Chondrocyte (in vitro differentiated cells): ENCODE measurements at regions not wholly inside any gene's neighbourhood (a gene's known extent, or its start where the extent isn't known, plus 50 kb on each side); places are given as distances from the start of the nearest gene placed in this dataset.

Experiments used
- DNase-seq: peaks from one replicate; pipeline ENCODE4 v3.0.0; 2021; ENCODE audit warnings: mixed read lengths, low spot score
- H3K27ac Mint-ChIP-seq: one replicate; pipeline ENCODE4 v1.8.0; 2021; ENCODE audit warnings: mild to moderate bottlenecking, moderate library complexity, mixed read lengths; ENCODE audit not compliant: unreplicated experiment
- H3K27me3 Mint-ChIP-seq: 2 replicates; pipeline ENCODE4 v1.8.0; 2021; ENCODE audit warnings: low read depth, mixed read lengths
- H3K36me3 Mint-ChIP-seq: 2 replicates; pipeline ENCODE4 v1.8.0; 2021; ENCODE audit warnings: low read depth, mixed read lengths
- H3K4me1 Mint-ChIP-seq: 2 replicates; pipeline ENCODE4 v1.8.0; 2021; ENCODE audit warnings: low read depth, mild to moderate bottlenecking, mixed read lengths
- H3K4me3 Mint-ChIP-seq: one replicate; pipeline ENCODE4 v1.8.0; 2021; ENCODE audit warnings: mild to moderate bottlenecking, moderate library complexity, mixed read lengths; ENCODE audit not compliant: unreplicated experiment
- H3K9me3 Mint-ChIP-seq: 2 replicates; pipeline ENCODE4 v1.8.0; 2021; ENCODE audit warnings: low read depth, mixed read lengths
- CTCF ChIP-seq: fragments of 200-600 bp; sonication (generic); IDR thresholded peaks from 2 replicates; pipeline ENCODE4 v1.5.0; 2021; ENCODE audit warnings: antibody characterized with exemption, mild to moderate bottlenecking, moderate library complexity

- Mint-ChIP-seq H3K27me3 (no peaks in the 10 kb centered on the region), H3K36me3 (no peaks in the 10 kb centered on the region), H3K4me1 (peaks cover 26% of the 10 kb centered on the region), H3K27ac (no peak overlapping the region), H3K4me3 (no peak overlapping the region), H3K9me3 (peaks cover 10% of the 10 kb centered on the region)
- no peak for DNase-seq
- no peak for TF ChIP-seq CTCF
Observed at GRCh38 chr18:41077076-41077475, 878.0 kb upstream of the PIK3C3 start.

GRCh38 chr18:41075212-41075611 is 879.8 kb upstream of the PIK3C3 start:
- no peaks in the 10 kb centered on the region for H3K36me3 Mint-ChIP-seq
- H3K4me1 Mint-ChIP-seq: peaks cover 26% of the 10 kb centered on the region
- no peak for TF ChIP-seq CTCF
- no peak overlapping the region for H3K4me3 Mint-ChIP-seq
- DNase-seq: no peak
- peak overlapping the region; percentile 76 for H3K27ac Mint-ChIP-seq
- H3K9me3 Mint-ChIP-seq: peaks cover 6% of the 10 kb centered on the region
- no peaks in the 10 kb centered on the region for H3K27me3 Mint-ChIP-seq

GRCh38 chr18:41073372-41073954 is 881.6 kb upstream of the PIK3C3 start:
- Mint-ChIP-seq H3K36me3 (no peaks in the 10 kb centered on the region), H3K27me3 (no peaks in the 10 kb centered on the region), H3K4me1 (peaks cover 26% of the 10 kb centered on the region), H3K27ac (peak overlapping the region; percentile 72), H3K9me3 (peaks cover 6% of the 10 kb centered on the region), H3K4me3 (no peak overlapping the region)
- no peak for TF ChIP-seq CTCF
- no peak for DNase-seq

- Mint-ChIP-seq H3K4me1 (peaks cover 26% of the 10 kb centered on the region), H3K27me3 (no peaks in the 10 kb centered on the region), H3K27ac (no peak overlapping the region), H3K4me3 (no peak overlapping the region), H3K9me3 (peaks cover 6% of the 10 kb centered on the region), H3K36me3 (no peaks in the 10 kb centered on the region)
- no peak for DNase-seq
- no peak for TF ChIP-seq CTCF
Observed at GRCh38 chr18:41072946-41073345, 882.1 kb upstream of the PIK3C3 start.

GRCh38 chr18:41071826-41072225 is 883.2 kb upstream of the PIK3C3 start:
- Mint-ChIP-seq H3K9me3 (peaks cover 6% of the 10 kb centered on the region), H3K4me1 (peaks cover 26% of the 10 kb centered on the region), H3K36me3 (no peaks in the 10 kb centered on the region), H3K27me3 (no peaks in the 10 kb centered on the region), H3K27ac (no peak overlapping the region), H3K4me3 (no peak overlapping the region)
- no peak for TF ChIP-seq CTCF
- no peak for DNase-seq
